ENCODE measurements at regions not wholly inside any gene's neighbourhood (a gene's known extent, or its start where the extent isn't known, plus 50 kb on each side); places are given as distances from the start of the nearest gene placed in this dataset.
"Not testable (repeated sequence)": the region's sequence is repeated elsewhere in the genome, so short reads cannot be mapped to it uniquely, and the experiment has no call there.

DNA sequence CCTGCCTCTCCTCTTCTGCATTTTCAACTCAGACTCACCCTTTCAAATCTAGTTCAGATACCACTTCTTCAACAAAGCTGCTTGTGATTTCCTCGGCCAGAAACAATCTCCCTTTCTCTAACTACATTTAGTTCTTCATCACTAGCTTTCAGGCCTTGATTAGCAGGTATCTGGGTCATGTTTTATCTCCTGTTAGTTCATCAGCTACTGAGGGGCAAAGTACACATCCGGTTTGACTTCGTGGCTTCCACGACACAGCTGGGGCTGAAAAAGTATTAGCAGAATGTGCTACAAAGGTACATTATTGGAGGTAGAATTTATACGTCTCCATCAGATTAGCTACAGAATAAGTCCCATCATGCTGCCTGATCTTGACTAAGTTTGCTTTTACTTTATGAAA, 197.2 kb upstream of the PRKX start:
- not testable (repeated sequence) for DNase-seq

- DNase-seq: not testable (repeated sequence)
Observed at GRCh38 chrX:3905522-3906258, 192.2 kb upstream of the PRKX start.

GRCh38 chrX:3902222-3902621, 188.8 kb upstream of the PRKX start:
- not testable (repeated sequence) for DNase-seq

- not testable (repeated sequence) for DNase-seq
Observed at GRCh38 chrX:3896755-3897154, 183.3 kb upstream of the PRKX start.

GRCh38 chrX:3882553-3882920, 169.1 kb upstream of the PRKX start:
- not testable (repeated sequence) for DNase-seq

DNA sequence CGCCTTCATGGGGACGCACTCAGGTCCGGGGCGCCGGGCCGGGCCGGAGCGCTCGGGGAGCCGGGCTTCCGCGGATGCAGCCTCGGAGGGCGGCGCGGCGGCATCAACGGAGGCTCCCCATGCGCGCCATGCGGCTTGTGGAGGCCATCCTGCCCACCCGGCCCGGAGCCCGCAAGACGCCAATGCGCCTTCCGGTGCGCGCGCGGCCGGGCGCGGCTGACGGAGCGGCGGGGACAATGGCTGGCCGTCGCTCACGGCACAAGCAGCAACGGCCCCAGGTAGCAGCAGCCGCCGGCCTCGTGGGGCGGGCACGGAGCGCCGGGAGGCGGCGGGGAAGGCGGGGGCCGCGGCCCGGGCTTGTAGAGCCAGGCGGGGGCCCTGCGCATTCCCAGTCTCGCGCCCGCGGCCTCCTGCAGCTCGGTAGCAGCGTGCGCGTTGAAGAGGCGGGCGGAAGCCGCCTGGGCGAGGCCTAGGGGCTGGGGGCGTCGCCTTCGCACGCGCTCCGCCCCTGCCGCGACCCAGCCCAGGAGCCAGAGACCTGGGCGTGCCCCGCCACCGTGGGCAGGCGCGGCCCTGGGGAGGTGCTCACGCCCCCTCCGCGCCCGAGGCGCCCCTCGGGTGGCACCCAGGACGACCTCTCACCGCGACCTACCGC, 168.6 kb upstream of the PRKX start:
- DNase-seq: not testable (repeated sequence)

DNA sequence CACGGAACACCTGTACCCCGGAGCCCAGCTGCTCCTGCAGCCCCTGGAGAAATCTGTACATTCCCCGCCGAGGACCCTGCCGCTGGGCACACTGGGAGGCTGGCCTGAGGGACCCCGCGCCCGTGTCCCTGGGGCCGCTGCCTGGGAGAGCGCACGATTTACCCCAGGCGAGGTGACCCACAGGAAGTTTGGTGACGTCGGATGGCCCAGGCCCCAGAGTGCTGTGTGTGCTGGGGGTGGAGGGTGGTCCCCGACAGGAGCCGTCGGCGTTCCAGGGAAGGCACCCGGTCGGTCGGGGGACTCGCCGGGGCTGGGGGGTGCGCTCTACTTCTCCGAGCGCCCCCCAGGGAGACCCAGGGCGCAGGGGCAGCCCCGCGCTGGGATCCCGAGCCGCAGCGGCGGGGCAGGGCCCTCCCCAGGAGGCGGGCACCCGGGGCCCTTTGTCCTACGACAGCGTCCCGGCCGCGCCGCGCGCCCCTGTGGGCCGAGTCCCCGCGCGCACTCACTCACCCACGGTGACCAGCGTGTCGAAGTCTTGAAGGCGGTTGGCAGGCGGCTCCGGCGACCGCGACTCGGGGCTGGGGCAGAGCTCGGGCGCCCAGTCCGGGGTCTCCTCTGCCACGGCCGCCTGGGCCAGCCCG, 167.9 kb upstream of the PRKX start:
- DNase-seq: not testable (repeated sequence)

- not testable (repeated sequence) for DNase-seq
Observed at GRCh38 chrX:3876393-3876792, 162.9 kb upstream of the PRKX start.

DNA sequence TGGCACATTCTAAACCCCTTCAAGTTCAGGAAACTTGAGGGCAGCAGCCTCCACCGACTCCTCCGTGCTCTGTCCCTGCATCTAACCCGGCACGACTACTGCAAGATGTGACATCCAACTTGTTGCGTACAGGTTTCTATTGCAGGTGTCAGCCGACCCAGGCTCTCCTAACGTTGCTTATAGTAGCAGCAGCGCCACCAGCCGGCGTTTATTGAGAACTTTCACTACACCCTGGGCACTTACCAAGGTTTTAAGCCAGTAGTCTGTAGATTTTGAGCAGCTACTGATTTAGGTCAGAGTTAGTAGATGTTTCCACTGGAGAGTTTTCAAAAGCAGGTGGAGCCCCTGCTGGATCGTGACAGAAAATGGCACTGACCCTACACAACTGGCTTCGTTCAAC, 162.2 kb upstream of the PRKX start:
- DNase-seq: not testable (repeated sequence)

DNA sequence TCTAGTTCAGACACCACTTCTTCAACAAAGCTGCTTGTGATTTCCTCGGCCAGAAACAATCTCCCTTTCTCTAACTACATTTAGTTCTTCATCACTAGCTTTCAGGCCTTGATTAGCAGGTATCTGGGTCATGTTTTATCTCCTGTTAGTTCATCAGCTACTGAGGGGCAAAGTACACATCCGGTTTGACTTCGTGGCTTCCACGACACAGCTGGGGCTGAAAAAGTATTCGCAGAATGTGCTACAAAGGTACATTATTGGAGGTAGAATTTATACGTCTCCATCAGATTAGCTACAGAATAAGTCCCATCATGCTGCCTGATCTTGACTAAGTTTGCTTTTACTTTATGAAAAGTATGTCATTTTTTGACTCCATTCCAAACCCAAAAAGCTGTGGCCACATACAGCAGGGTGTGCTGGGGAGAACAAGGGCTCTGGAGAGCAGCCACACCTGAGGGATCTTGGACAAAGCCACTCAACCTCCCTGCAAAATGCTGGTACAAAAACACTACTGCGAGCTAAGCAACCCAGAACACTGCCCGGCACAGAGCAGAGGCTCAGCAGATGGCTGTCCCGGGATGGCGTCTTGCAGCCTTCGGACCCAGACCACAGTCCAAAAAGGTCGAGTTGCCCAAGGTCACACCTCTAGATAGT, 158.9 kb upstream of the PRKX start:
- DNase-seq: not testable (repeated sequence)

GRCh38 chrX:3867067-3867831, 153.8 kb upstream of the PRKX start:
- DNase-seq: not testable (repeated sequence)

GRCh38 chrX:3858332-3858731, 144.9 kb upstream of the PRKX start:
- DNase-seq: not testable (repeated sequence)

DNA sequence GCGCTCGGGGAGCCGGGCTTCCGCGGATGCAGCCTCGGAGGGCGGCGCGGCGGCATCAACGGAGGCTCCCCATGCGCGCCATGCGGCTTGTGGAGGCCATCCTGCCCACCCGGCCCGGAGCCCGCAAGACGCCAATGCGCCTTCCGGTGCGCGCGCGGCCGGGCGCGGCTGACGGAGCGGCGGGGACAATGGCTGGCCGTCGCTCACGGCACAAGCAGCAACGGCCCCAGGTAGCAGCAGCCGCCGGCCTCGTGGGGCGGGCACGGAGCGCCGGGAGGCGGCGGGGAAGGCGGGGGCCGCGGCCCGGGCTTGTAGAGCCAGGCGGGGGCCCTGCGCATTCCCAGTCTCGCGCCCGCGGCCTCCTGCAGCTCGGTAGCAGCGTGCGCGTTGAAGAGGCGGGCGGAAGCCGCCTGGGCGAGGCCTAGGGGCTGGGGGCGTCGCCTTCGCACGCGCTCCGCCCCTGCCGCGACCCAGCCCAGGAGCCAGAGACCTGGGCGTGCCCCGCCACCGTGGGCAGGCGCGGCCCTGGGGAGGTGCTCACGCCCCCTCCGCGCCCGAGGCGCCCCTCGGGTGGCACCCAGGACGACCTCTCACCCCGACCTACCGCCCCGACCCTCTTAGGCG, 130.2 kb upstream of the PRKX start:
- DNase-seq: not testable (repeated sequence)

DNA sequence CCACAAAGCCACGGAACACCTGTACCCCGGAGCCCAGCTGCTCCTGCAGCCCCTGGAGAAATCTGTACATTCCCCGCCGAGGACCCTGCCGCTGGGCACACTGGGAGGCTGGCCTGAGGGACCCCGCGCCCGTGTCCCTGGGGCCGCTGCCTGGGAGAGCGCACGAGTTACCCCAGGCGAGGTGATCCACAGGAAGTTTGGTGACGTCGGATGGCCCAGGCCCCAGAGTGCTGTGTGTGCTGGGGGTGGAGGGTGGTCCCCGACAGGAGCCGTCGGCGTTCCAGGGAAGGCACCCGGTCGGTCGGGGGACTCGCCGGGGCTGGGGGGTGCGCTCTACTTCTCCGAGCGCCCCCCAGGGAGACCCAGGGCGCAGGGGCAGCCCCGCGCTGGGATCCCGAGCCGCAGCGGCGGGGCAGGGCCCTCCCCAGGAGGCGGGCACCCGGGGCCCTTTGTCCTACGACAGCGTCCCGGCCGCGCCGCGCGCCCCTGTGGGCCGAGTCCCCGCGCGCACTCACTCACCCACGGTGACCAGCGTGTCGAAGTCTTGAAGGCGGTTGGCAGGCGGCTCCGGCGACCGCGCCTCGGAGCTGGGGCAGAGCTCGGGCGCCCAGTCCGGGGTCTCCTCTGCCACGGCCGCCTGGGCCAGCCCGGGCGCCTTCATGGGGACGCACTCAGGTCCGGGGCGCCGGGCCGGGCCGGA, 129.5 kb upstream of the PRKX start:
- DNase-seq: not testable (repeated sequence)

GRCh38 chrX:3838754-3839153, 125.3 kb upstream of the PRKX start:
- not testable (repeated sequence) for DNase-seq

GRCh38 chrX:3837958-3838643, 124.7 kb upstream of the PRKX start:
- not testable (repeated sequence) for DNase-seq

DNA sequence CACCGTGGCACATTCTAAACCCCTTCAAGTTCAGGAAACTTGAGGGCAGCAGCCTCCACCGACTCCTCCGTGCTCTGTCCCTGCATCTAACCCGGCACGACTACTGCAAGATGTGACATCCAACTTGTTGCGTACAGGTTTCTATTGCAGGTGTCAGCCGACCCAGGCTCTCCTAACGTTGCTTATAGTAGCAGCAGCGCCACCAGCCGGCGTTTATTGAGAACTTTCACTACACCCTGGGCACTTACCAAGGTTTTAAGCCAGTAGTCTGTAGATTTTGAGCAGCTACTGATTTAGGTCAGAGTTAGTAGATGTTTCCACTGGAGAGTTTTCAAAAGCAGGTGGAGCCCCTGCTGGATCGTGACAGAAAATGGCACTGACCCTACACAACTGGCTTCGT, 123.8 kb upstream of the PRKX start:
- DNase-seq: not testable (repeated sequence)

DNA sequence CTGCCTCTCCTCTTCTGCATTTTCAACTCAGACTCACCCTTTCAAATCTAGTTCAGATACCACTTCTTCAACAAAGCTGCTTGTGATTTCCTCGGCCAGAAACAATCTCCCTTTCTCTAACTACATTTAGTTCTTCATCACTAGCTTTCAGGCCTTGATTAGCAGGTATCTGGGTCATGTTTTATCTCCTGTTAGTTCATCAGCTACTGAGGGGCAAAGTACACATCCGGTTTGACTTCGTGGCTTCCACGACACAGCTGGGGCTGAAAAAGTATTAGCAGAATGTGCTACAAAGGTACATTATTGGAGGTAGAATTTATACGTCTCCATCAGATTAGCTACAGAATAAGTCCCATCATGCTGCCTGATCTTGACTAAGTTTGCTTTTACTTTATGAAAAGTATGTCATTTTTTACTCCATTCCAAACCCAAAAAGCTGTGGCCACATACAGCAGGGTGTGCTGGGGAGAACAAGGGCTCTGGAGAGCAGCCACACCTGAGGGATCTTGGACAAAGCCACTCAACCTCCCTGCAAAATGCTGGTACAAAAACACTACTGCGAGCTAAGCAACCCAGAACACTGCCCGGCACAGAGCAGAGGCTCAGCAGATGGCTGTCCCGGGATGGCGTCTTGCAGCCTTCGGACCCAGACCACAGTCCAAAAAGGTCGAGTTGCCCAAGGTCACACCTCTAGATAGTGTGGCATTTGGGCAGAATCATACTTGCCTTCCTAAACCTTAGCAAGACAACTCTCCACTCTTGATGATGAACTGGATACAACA, 120.5 kb upstream of the PRKX start:
- DNase-seq: not testable (repeated sequence)

DNA sequence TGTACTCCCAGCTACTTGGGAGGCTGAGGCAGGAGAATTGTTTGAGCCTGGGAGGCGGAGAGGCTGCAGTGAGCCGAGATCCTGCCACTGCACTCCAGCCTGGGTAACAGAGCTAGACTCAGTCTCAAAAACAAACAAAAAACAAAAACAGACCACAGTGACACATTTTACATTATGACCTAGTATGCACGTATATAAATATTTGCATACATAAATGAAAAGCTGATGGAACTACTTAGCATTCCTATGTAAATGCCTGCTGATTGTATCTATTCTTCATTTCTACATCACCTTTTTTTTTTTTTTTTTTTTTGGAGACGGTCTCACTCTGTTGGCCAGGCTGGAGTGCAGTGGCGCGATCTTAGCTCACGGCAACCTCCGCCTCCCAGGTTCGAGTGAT, 116.6 kb upstream of the PRKX start:
- not testable (repeated sequence) for DNase-seq
